ENCODE measurements at regions not wholly inside any gene's neighbourhood (a gene's known extent, or its start where the extent isn't known, plus 50 kb on each side); places are given as distances from the start of the nearest gene placed in this dataset.

- DNase-seq = no peak
- H3K27me3 ChIP-seq = no peaks in the 10 kb centered on the region
- TF ChIP-seq, protein P1, sequence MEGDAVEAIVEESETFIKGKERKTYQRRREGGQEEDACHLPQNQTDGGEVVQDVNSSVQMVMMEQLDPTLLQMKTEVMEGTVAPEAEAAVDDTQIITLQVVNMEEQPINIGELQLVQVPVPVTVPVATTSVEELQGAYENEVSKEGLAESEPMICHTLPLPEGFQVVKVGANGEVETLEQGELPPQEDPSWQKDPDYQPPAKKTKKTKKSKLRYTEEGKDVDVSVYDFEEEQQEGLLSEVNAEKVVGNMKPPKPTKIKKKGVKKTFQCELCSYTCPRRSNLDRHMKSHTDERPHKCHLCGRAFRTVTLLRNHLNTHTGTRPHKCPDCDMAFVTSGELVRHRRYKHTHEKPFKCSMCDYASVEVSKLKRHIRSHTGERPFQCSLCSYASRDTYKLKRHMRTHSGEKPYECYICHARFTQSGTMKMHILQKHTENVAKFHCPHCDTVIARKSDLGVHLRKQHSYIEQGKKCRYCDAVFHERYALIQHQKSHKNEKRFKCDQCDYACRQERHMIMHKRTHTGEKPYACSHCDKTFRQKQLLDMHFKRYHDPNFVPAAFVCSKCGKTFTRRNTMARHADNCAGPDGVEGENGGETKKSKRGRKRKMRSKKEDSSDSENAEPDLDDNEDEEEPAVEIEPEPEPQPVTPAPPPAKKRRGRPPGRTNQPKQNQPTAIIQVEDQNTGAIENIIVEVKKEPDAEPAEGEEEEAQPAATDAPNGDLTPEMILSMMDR (IDR thresholded peaks at IDR 0.05) = no peak
- TF ChIP-seq POLR2A (IDR thresholded peaks at IDR 0.05) = no peak
- no peaks in the 10 kb centered on the region for H3K4me1 ChIP-seq
- H3K9me3 ChIP-seq = no peaks in the 10 kb centered on the region
- no peak overlapping the region for H3K4me3 ChIP-seq
- H3K36me3 ChIP-seq = no peaks in the 10 kb centered on the region
- H3K27ac ChIP-seq = no peak overlapping the region
These were observed 764.4 kb upstream of the NECTIN3 start for GRCh38 chr3:110307065-110307809.

- TF ChIP-seq POLR2A (IDR thresholded peaks at IDR 0.05) = no peak
- TF ChIP-seq, protein P1 (IDR thresholded peaks at IDR 0.05) = no peak
- H3K36me3 ChIP-seq = no peaks in the 10 kb centered on the region
- no peaks in the 10 kb centered on the region for H3K27me3 ChIP-seq
- H3K9me3 ChIP-seq = no peaks in the 10 kb centered on the region
- no peaks in the 10 kb centered on the region for H3K4me1 ChIP-seq
- H3K4me3 ChIP-seq = no peak overlapping the region
- DNase-seq = no peak
- no peak overlapping the region for H3K27ac ChIP-seq
These were observed 760.1 kb upstream of the NECTIN3 start for GRCh38 chr3:110311541-110311940.

DNA sequence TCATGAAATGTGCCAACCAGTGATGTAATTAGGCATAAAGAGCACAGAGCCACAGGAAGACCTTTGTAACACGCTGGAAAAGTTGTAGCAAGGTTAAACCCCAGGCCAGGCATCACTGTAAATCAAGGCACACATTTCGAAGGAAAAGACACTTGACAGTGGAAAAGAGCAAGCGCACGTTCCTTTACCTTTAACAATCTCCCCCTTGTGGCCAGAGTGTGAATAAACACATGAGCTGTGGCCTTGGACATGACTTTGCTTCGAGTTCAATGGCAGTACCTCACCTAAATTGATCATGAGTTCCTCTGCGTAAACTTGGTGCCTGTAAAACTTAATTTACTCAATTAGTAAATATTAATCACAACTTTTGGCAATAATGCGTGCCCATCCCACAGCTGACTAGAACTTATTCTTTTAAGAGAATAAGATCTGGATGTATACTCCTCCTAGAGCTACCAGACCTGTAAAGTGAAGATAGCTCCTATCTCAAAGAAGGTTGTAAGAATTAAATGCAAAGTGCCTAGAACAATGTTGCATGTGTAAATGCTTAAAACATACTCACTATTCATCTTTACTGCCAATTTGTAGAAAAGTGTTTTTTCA lies 757.0 kb upstream of the NECTIN3 start:
- Histone ChIP-seq H3K36me3 (no peaks in the 10 kb centered on the region), H3K4me3 (no peak overlapping the region), H3K4me1 (no peaks in the 10 kb centered on the region), H3K9me3 (no peaks in the 10 kb centered on the region), H3K27me3 (no peaks in the 10 kb centered on the region), H3K27ac (no peak overlapping the region)
- TF ChIP-seq, protein P1 (IDR thresholded peaks at IDR 0.05) = peak; percentile 38 to 73 (median 70)
- TF ChIP-seq POLR2A (IDR thresholded peaks at IDR 0.05) = no peak
- peak in 2 of 3 donors; percentile 47 to 84 for DNase-seq

GRCh38 chr3:110318108-110318507 lies 753.5 kb upstream of the NECTIN3 start:
- Histone ChIP-seq H3K4me1 (no peaks in the 10 kb centered on the region), H3K27me3 (no peaks in the 10 kb centered on the region), H3K27ac (no peak overlapping the region), H3K9me3 (no peaks in the 10 kb centered on the region), H3K36me3 (no peaks in the 10 kb centered on the region), H3K4me3 (no peak overlapping the region)
- DNase-seq = no peak
- TF ChIP-seq, protein P1 (IDR thresholded peaks at IDR 0.05) = no peak
- no peak for TF ChIP-seq POLR2A (IDR thresholded peaks at IDR 0.05)

DNA sequence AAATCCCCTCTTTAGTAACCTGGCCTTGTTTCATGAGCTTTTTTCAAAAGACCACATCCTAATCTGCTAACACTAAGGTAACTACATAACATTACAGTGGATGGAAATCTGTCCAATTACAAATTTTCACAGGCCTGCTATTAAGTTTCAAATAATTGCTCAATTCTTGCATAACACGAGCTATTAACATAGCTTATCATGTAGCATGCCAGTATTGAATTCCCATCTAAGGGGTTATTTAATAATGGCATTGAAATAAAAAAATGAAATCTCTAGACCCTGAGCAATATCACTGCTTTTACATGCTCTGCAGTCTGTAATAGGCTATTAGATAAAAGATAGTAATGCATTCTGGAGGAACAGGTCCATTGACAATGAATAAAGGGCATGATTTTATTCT lies 748.3 kb upstream of the NECTIN3 start:
- no peaks in the 10 kb centered on the region for H3K4me1 ChIP-seq
- H3K27me3 ChIP-seq = no peaks in the 10 kb centered on the region
- TF ChIP-seq, protein P1 (IDR thresholded peaks at IDR 0.05) = no peak
- TF ChIP-seq POLR2A (IDR thresholded peaks at IDR 0.05) = no peak

More for the DNA sequence above, 748.3 kb upstream of the NECTIN3 start:
- Histone ChIP-seq H3K36me3 (no peaks in the 10 kb centered on the region), H3K9me3 (no peaks in the 10 kb centered on the region), H3K27ac (no peak overlapping the region), H3K4me3 (no peak overlapping the region)
- no peak for DNase-seq

Data from Peyer's patch (tissue), 4 donors.